ENCODE measurements at regions not wholly inside any gene's neighbourhood (a gene's known extent, or its start where the extent isn't known, plus 50 kb on each side); places are given as distances from the start of the nearest gene placed in this dataset.

- POLR2A ChIA-PET: no interaction called here
Observed at GRCh38 chr10:30256084-30256483, 93.0 kb downstream of the MTPAP start.

More at GRCh38 chr10:30256084-30256483, 93.0 kb downstream of the MTPAP start:
- H3K9ac ChIP-seq (ENCODE audit: control insufficient read depth, insufficient read depth, low read length): no peak overlapping the region
- no peak overlapping the region for H3K4me3 ChIP-seq
- intact Hi-C loops (cut with micrococcal nuclease; ENCODE audit: unreplicated experiment) (no loop called here), in situ Hi-C loops (cut with MboI) (no loop called here)
- H3K27ac ChIP-seq (ENCODE audit: control insufficient read depth, insufficient read depth): no peak overlapping the region
- H3K4me1 ChIP-seq (ENCODE audit: control insufficient read depth, insufficient read depth, low read length): no peaks in the 10 kb centered on the region
- WGBS (ENCODE audit: insufficient coverage, insufficient replicate concordance, low lambda C conversion rate, missing lambda C conversion rate): 4% methylated on average over 1 of the region's 1 CpG
- DNase-seq (ENCODE audit: low read depth, low spot score) (no peak), FAIRE-seq (no peak), ATAC-seq (no peak)
- H3K4me2 ChIP-seq (ENCODE audit: control insufficient read depth, insufficient read depth): no peak overlapping the region
- ChIA-PET SMC1A (ENCODE audit: uncharacterized antibody, unreplicated experiment) (no interaction called here), RAD21 (ENCODE audit: unreplicated experiment) (no interaction called here), CTCF (no interaction called here)
- no TSS peak for BruUV-seq (replicated peaks)
- TF ChIP-seq RELA (IDR thresholded peaks at IDR 0.05; ENCODE audit: borderline replicate concordance, partially characterized antibody) (no peak), ATF2 (IDR thresholded peaks at IDR 0.05; ENCODE audit: low read length) (no peak), MLLT1 (IDR thresholded peaks at IDR 0.05) (no peak), SREBF2 (IDR thresholded peaks at IDR 0.05; ENCODE audit: low read length) (no peak)
- H3K9me3 ChIP-seq (replicated peaks; ENCODE audit: control insufficient read depth, insufficient read depth, low read length): no peaks in the 10 kb centered on the region; the same call in 2 of the 3 replicates
- no peaks in the 10 kb centered on the region for H3K79me2 ChIP-seq (ENCODE audit: control insufficient read depth, insufficient read depth, low read length)
- H2AFZ ChIP-seq (ENCODE audit: control insufficient read depth, low read depth, low read length): no peak overlapping the region
- no peaks in the 10 kb centered on the region for H3K36me3 ChIP-seq (ENCODE audit: control insufficient read depth in 2 of 2, insufficient read depth in 2 of 2, low read length in 1 of 2)
- no peaks in the 10 kb centered on the region for H4K20me1 ChIP-seq (ENCODE audit: control insufficient read depth, insufficient read depth)
- no peaks in the 10 kb centered on the region for H3K27me3 ChIP-seq (replicated peaks in 1 of 2; ENCODE audit: control insufficient read depth in 2 of 2, insufficient read depth in 2 of 2, low read length in 1 of 2)

Measured in GM12878 (cell line).